ENCODE measurements at regions not wholly inside any gene's neighbourhood (a gene's known extent, or its start where the extent isn't known, plus 50 kb on each side); places are given as distances from the start of the nearest gene placed in this dataset.

DNA sequence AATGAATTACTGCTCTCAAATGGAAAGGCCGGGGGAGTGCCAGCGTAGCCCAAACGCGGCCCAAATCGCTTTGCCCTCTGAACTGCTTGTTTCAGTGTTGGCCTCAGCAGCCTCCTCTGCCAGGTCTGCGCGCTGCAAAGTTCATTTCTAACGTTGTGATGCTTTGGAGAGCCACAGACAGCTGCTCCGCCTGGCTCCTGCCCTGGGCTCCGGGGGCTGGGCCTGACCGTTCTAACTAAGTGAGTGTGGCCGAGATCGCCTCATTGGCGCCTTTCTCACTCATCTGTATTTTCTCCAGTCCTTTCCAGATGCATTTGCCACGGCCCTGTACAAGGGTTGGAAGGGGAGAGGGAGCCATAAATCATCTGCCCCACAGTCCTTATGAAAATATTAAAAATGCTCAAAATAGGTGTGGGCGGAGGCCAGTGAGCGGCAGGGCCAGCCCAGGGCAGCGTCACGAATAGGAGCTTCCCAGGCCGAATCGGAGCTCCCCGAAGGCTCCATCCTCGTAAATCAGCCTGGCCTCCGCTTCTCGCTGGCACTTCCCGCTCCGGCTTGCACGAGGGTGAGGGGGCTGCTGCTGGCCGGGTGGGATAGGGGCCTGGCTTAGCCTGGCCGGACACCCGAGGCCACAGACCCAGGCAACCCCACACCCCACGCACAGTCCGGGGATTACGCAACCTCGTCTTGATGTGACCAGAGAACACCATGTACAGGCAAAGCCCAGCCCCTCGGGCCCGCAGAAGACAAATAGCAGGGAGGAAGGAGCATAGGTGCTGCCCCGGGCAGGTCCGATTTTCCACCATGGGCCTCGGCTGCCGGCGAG, 196.6 kb upstream of the DIO3 start:
- TF ChIP-seq, protein P1, sequence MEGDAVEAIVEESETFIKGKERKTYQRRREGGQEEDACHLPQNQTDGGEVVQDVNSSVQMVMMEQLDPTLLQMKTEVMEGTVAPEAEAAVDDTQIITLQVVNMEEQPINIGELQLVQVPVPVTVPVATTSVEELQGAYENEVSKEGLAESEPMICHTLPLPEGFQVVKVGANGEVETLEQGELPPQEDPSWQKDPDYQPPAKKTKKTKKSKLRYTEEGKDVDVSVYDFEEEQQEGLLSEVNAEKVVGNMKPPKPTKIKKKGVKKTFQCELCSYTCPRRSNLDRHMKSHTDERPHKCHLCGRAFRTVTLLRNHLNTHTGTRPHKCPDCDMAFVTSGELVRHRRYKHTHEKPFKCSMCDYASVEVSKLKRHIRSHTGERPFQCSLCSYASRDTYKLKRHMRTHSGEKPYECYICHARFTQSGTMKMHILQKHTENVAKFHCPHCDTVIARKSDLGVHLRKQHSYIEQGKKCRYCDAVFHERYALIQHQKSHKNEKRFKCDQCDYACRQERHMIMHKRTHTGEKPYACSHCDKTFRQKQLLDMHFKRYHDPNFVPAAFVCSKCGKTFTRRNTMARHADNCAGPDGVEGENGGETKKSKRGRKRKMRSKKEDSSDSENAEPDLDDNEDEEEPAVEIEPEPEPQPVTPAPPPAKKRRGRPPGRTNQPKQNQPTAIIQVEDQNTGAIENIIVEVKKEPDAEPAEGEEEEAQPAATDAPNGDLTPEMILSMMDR (IDR thresholded peaks at IDR 0.05), result no peak
- TF ChIP-seq POLR2AphosphoS5 (IDR thresholded peaks at IDR 0.05), result no peak

Data from prostate gland (tissue), 2 donors.